Panc1 (cell line): ENCODE measurements at regions not wholly inside any gene's neighbourhood (a gene's known extent, or its start where the extent isn't known, plus 50 kb on each side); places are given as distances from the start of the nearest gene placed in this dataset.

Experiments
- ATAC-seq: fragments of 200-7000 bp; cut with Tn5 transposase; 2 replicates; pipeline ENCODE4 v1.9.1; 2020; ENCODE audit warnings: mild to moderate bottlenecking, moderate library complexity
- BruUV-seq: library from RNA; stranded (reverse); fragments of 400-500 nt; replicated peaks from 2 replicates; lab custom pipeline; 2021; lab: Mats Ljungman, UMichigan
- CTCF ChIA-PET: fragments of 300-600 bp; sonication (Branson Sonifier 250); formaldehyde crosslinking; loops from one replicate; lab custom pipeline; 2022; ENCODE audit warnings: antibody characterized with exemption; lab: Charles Lee
- POLR2A ChIA-PET: fragments of 300-600 bp; sonication (Branson Sonifier 250); formaldehyde crosslinking; loops from one replicate; lab custom pipeline; 2022; ENCODE audit warnings: antibody characterized with exemption; lab: Charles Lee
- DNase-seq: peaks from one replicate; pipeline ENCODE4 v3.0.0-alpha.2; 2010; ENCODE audit warnings: low read depth, low spot score
- H3K27ac ChIP-seq: 2 replicates; pipeline ENCODE4 v1.5.1; 2011; ENCODE audit warnings: mild to moderate bottlenecking, low read length, inconsistent platforms
- H3K27me3 ChIP-seq: fragments of 200-500 bp; sonication (Bioruptor generic); 2 replicates; pipeline ENCODE4 v1.6.0; 2014; ENCODE audit warnings: low read length, inconsistent platforms; ENCODE audit not compliant: control insufficient read depth, insufficient read depth
- H3K36me3 ChIP-seq: fragments of 200-500 bp; sonication (Bioruptor generic); 2 replicates; pipeline ENCODE4 v1.5.1; 2014; ENCODE audit warnings: inconsistent platforms, mild to moderate bottlenecking, low read length, moderate library complexity; ENCODE audit not compliant: control insufficient read depth, insufficient read depth
- H3K4me1 ChIP-seq: 2 replicates; pipeline ENCODE4 v1.5.1; 2011; ENCODE audit warnings: inconsistent platforms, mild to moderate bottlenecking, low read length, moderate library complexity; ENCODE audit not compliant: control insufficient read depth, insufficient read depth
- H3K4me3 ChIP-seq, 2 experiments: 2 replicates each; pipeline ENCODE4 v1.5.1; 2011 to 2012; ENCODE audit warnings: low read depth in 2 of 2, low read length in 2 of 2, mild to moderate bottlenecking in 2 of 2, inconsistent platforms in 1 of 2, moderate library complexity in 1 of 2
- H3K9me3 ChIP-seq: fragments of 200-500 bp; sonication (Bioruptor generic); 2 replicates; pipeline ENCODE4 v1.5.1; 2014; ENCODE audit warnings: low read depth, mild to moderate bottlenecking, inconsistent platforms, low read length, moderate library complexity; ENCODE audit not compliant: control insufficient read depth, insufficient read depth
- POLR2AphosphoS5 ChIP-seq: IDR thresholded peaks from 2 replicates; pipeline ENCODE4 v1.6.1; 2012; ENCODE audit warnings: mild to moderate bottlenecking, low read depth, low read length, moderate library complexity
- SIN3A ChIP-seq: IDR thresholded peaks from 2 replicates; pipeline ENCODE4 v1.6.1; 2012; ENCODE audit warnings: low read depth, mild to moderate bottlenecking, low read length, moderate library complexity, borderline replicate concordance; ENCODE audit not compliant: insufficient read depth
- TCF7L2 ChIP-seq: IDR thresholded peaks from 2 replicates; pipeline ENCODE4 v1.6.1; 2011; ENCODE audit warnings: mild to moderate bottlenecking, low read depth, low read length, inconsistent platforms
- in situ Hi-C: cut with HindIII; loops from 2 replicates; pipeline ENCODE4 v1.10.0; 2016; ENCODE audit warnings: low sequenced_read_pairs, low pct_unique_long_range_greater_than_20kb
- intact Hi-C: fragments of 100-400 bp; cut with micrococcal nuclease; formaldehyde crosslinking; loops from one replicate; pipeline ENCODE4 v1.10.0; 2022; ENCODE audit not compliant: unreplicated experiment
- TF ChIP-seq, protein P1 (sequence below), 2 experiments: IDR thresholded peaks; 2 replicates each; pipeline ENCODE4 v1.6.1; 2011 to 2012; ENCODE audit warnings: low read depth in 2 of 2, control low read depth in 1 of 2, low read length in 1 of 2, mild to moderate bottlenecking in 1 of 2, moderate library complexity in 1 of 2; ENCODE audit not compliant: insufficient read depth in 1 of 2
- TF ChIP-seq, protein P2 (sequence below): fragments of 450-650 bp; IDR thresholded peaks from 2 replicates; pipeline ENCODE4 v1.5.1; 2017; ENCODE audit warnings: mild to moderate bottlenecking

DNA sequence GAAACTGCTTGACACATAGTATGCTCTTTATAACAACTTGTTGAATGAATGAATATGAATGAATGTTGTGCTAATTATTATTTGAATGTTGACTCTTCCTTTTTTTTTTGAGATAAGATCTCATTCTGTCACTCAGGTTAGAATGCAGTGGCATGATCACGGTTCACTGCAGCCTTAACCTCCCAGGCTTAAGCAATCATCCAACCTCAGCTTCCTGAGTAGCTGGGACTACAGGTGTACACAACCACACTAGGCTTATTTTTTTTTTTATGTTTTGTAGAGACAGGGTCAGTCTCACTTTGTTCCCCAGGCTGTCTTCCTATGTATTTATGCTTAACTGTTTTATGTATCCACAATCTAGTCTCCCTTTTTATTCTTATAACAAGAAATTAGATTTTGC is 114.7 kb upstream of the WDFY3 start:
- no peaks in the 10 kb centered on the region for H3K27me3 ChIP-seq
- no TSS peak for BruUV-seq
- in situ Hi-C loops, result no loop called here
- intact Hi-C loops, result loop anchor here (10.0 kb wide), 2 partner anchors 664 to 884 kb away; no protein-coding TSS in a partner anchor
- no peak overlapping the region for H3K27ac ChIP-seq
- H3K9me3 ChIP-seq, result peaks cover 8% of the 10 kb centered on the region; the same call in 1 of the 2 replicates
- TF ChIP-seq POLR2AphosphoS5, result no peak
- TF ChIP-seq SIN3A, result no peak
- TF ChIP-seq, protein P1, sequence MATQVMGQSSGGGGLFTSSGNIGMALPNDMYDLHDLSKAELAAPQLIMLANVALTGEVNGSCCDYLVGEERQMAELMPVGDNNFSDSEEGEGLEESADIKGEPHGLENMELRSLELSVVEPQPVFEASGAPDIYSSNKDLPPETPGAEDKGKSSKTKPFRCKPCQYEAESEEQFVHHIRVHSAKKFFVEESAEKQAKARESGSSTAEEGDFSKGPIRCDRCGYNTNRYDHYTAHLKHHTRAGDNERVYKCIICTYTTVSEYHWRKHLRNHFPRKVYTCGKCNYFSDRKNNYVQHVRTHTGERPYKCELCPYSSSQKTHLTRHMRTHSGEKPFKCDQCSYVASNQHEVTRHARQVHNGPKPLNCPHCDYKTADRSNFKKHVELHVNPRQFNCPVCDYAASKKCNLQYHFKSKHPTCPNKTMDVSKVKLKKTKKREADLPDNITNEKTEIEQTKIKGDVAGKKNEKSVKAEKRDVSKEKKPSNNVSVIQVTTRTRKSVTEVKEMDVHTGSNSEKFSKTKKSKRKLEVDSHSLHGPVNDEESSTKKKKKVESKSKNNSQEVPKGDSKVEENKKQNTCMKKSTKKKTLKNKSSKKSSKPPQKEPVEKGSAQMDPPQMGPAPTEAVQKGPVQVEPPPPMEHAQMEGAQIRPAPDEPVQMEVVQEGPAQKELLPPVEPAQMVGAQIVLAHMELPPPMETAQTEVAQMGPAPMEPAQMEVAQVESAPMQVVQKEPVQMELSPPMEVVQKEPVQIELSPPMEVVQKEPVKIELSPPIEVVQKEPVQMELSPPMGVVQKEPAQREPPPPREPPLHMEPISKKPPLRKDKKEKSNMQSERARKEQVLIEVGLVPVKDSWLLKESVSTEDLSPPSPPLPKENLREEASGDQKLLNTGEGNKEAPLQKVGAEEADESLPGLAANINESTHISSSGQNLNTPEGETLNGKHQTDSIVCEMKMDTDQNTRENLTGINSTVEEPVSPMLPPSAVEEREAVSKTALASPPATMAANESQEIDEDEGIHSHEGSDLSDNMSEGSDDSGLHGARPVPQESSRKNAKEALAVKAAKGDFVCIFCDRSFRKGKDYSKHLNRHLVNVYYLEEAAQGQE (IDR thresholded peaks at IDR 0.05; ENCODE audit: insufficient read depth in 1 of 2, low read depth in 2 of 2, low read length in 1 of 2), result no peak
- no peak for TF ChIP-seq TCF7L2
- TF ChIP-seq, protein P2, sequence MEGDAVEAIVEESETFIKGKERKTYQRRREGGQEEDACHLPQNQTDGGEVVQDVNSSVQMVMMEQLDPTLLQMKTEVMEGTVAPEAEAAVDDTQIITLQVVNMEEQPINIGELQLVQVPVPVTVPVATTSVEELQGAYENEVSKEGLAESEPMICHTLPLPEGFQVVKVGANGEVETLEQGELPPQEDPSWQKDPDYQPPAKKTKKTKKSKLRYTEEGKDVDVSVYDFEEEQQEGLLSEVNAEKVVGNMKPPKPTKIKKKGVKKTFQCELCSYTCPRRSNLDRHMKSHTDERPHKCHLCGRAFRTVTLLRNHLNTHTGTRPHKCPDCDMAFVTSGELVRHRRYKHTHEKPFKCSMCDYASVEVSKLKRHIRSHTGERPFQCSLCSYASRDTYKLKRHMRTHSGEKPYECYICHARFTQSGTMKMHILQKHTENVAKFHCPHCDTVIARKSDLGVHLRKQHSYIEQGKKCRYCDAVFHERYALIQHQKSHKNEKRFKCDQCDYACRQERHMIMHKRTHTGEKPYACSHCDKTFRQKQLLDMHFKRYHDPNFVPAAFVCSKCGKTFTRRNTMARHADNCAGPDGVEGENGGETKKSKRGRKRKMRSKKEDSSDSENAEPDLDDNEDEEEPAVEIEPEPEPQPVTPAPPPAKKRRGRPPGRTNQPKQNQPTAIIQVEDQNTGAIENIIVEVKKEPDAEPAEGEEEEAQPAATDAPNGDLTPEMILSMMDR, result no peak
- CTCF ChIA-PET, result no interaction called here
- POLR2A ChIA-PET, result no interaction called here
- H3K4me1 ChIP-seq, result no peaks in the 10 kb centered on the region
- H3K4me3 ChIP-seq, result no peak overlapping the region
- no peak for DNase-seq
- ATAC-seq, result no peak
- H3K36me3 ChIP-seq, result no peaks in the 10 kb centered on the region

DNA sequence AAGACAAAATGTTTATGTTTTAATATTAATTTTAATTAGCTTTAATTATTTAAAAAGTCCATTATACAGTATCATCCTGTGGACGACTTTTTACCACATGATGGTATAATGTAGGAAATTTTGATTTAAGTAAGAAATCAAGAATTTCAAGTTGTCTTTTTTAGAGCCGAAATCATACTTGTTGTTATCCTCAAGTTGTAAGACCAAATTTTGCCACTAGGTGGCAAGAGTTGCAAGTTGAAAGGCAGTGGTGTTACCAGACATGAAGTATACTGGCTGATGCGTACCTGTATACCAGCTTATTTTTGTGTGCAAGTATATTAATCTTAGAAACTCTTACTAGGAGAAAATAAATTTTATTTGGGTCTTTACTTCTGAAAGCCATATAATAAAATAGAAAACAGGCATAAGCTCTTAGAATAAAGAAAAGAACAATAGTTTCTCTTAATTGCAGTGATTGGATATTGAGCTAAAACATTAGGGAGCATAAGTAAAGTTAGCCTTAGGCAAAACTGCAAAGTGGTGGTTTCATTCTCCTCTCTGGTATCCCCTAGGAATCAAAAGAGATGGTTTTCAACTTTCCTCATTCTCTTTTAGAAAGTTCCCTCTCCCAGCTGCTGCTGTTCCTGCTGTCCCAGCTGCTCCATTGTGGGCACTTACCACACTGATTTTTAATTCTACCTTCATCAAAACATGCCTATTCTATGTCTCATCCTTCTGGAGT is 118.0 kb upstream of the WDFY3 start:
- Histone ChIP-seq H3K4me3 (no peak overlapping the region), H3K4me1 (no peaks in the 10 kb centered on the region), H3K27me3 (no peaks in the 10 kb centered on the region), H3K9me3 (no peaks in the 10 kb centered on the region), H3K36me3 (no peaks in the 10 kb centered on the region), H3K27ac (0 out of 2 replicates have a peak overlapping the region, but pooled peaks have one; percentile 29)
- ATAC-seq (peak; percentile 80), DNase-seq (peak; percentile 38)
- ChIA-PET POLR2A (no interaction called here), CTCF (interaction anchor here (0.6 to 0.9 kb wide), 3 partner anchors 390 to 663 kb away, joined by 3 to 4 read pairs (median 3); no protein-coding TSS in a partner anchor)
- in situ Hi-C loops (no loop called here), intact Hi-C loops (loop anchor here (10.0 kb wide), 2 partner anchors 660 to 880 kb away; no protein-coding TSS in a partner anchor)
- no TSS peak for BruUV-seq
- no peak for TF ChIP-seq SIN3A
- TF ChIP-seq, protein P2, result peak; percentile 69; the same call in 1 of the 2 replicates
- no peak for TF ChIP-seq POLR2AphosphoS5
- TF ChIP-seq TCF7L2, result no peak
- TF ChIP-seq, protein P1 (IDR thresholded peaks at IDR 0.05; ENCODE audit: insufficient read depth in 1 of 2, low read depth in 2 of 2, low read length in 1 of 2), result no peak
